Upper lobe of left lung (tissue), 6 donors: ENCODE measurements at regions not wholly inside any gene's neighbourhood (a gene's known extent, or its start where the extent isn't known, plus 50 kb on each side); places are given as distances from the start of the nearest gene placed in this dataset.

Experiments used
- ATAC-seq, 2 donors: fragments of 200-7000 bp; cut with Tn5 transposase; one replicate each; pipeline ENCODE4 v1.9.1; 2022; ENCODE audit warnings: mild to moderate bottlenecking in 2 of 2, moderate library complexity in 2 of 2; ENCODE audit not compliant: low FRiP score in 2 of 2
- DNase-seq, 2 donors: peaks; one replicate each; pipeline ENCODE4 v3.0.0-alpha.2; 2019 to 2020
- H3K27ac ChIP-seq, 4 donors: fragments of 200-600 bp; sonication (generic); one replicate each; pipeline ENCODE4 v1.5.1; 2016 to 2019
- H3K27me3 ChIP-seq, 4 donors: fragments of 200-600 bp; sonication (generic); one replicate each; pipeline ENCODE4 v1.5.1; 2017 to 2019
- H3K36me3 ChIP-seq, 4 donors: fragments of 200-600 bp; sonication (generic); one replicate each; pipeline ENCODE4 v1.5.1; 2016 to 2019
- H3K4me1 ChIP-seq, 4 donors: fragments of 200-600 bp; sonication (generic); one replicate each; pipeline ENCODE4 v1.5.1; 2018 to 2019
- H3K4me3 ChIP-seq, 4 donors: fragments of 200-600 bp; sonication (generic); one replicate each; pipeline ENCODE4 v1.5.1; 2017 to 2019; ENCODE audit warnings: mild to moderate bottlenecking in 2 of 4, moderate library complexity in 1 of 4
- H3K9me3 ChIP-seq, 4 donors: fragments of 200-600 bp; sonication (generic); one replicate each; pipeline ENCODE4 v1.5.1; 2018 to 2019
- CTCF ChIP-seq, 6 experiments: fragments of 450-650 bp in 4 of 6; fragments of 200-600 bp in 2 of 6; sonication (generic) in 2 of 6; IDR thresholded peaks; one replicate each; pipeline ENCODE4 v1.5.1; 2016 to 2019; ENCODE audit warnings: antibody characterized with exemption in 6 of 6
- EP300 ChIP-seq, 4 donors: sonication (generic); formaldehyde crosslinking; IDR thresholded peaks; one replicate each; pipeline ENCODE4 v1.5.1; 2017; ENCODE audit warnings: antibody characterized with exemption in 4 of 4, control low read depth in 2 of 4
- POLR2A ChIP-seq, 4 donors: fragments of 450-650 bp; IDR thresholded peaks; one replicate each; pipeline ENCODE4 v1.5.1; 2016 to 2017; ENCODE audit warnings: antibody characterized with exemption in 4 of 4, mild to moderate bottlenecking in 2 of 4
- POLR2AphosphoS5 ChIP-seq, 2 donors: sonication (generic); formaldehyde crosslinking; IDR thresholded peaks; one replicate each; pipeline ENCODE4 v1.5.1; 2017; ENCODE audit warnings: antibody characterized with exemption in 2 of 2
- WGBS, 2 donors: methylation state at CpG; one replicate each; pipeline ENCODE4 v1.1.5; 2017 to 2018; 5-methylcytosine and 5-hydroxymethylcytosine counted together
- donor health status: DM: no; HTN: no; CAD: no; lungs with moderate emphysema.
- donor health status: DM: no; HTN: yes; CAD: no; lungs with severe emphysema.

- WGBS, 2 donors: 72 to 75% methylated on average over 4 of the region's 4 CpGs
- ATAC-seq: no peak
- Histone ChIP-seq H3K27ac (no peak overlapping the region), H3K4me1 (no peaks in the 10 kb centered on the region), H3K9me3 (no peaks in the 10 kb centered on the region), H3K4me3 (no peak overlapping the region), H3K27me3 (no peaks in the 10 kb centered on the region), H3K36me3 (no peaks in the 10 kb centered on the region)
- TF ChIP-seq EP300 (IDR thresholded peaks at IDR 0.05) (no peak), CTCF (IDR thresholded peaks at IDR 0.05) (no peak), POLR2AphosphoS5 (IDR thresholded peaks at IDR 0.05) (no peak), POLR2A (IDR thresholded peaks at IDR 0.05) (no peak)
- no peak for DNase-seq
Measured at GRCh38 chr13:85976242-85976641, 177.0 kb upstream of the SLITRK6 start.

- no peak for TF ChIP-seq CTCF (IDR thresholded peaks at IDR 0.05)
- no peak for TF ChIP-seq POLR2A (IDR thresholded peaks at IDR 0.05)
- no peak for TF ChIP-seq POLR2AphosphoS5 (IDR thresholded peaks at IDR 0.05)
- TF ChIP-seq EP300 (IDR thresholded peaks at IDR 0.05): no peak
- no peak for DNase-seq
- ATAC-seq: no peak
- Histone ChIP-seq H3K4me3 (no peak overlapping the region), H3K27ac (no peak overlapping the region), H3K27me3 (no peaks in the 10 kb centered on the region), H3K36me3 (no peaks in the 10 kb centered on the region), H3K4me1 (no peaks in the 10 kb centered on the region), H3K9me3 (no peaks in the 10 kb centered on the region)
- WGBS, 2 donors: 73 to 84% methylated on average over 4 of the region's 4 CpGs
Measured at GRCh38 chr13:85974608-85975366, 175.6 kb upstream of the SLITRK6 start.

- H3K27ac ChIP-seq: no peak overlapping the region
- DNase-seq (no peak), ATAC-seq (no peak)
- H3K4me1 ChIP-seq: no peaks in the 10 kb centered on the region
- no peaks in the 10 kb centered on the region for H3K27me3 ChIP-seq
- H3K9me3 ChIP-seq: no peaks in the 10 kb centered on the region
- TF ChIP-seq POLR2AphosphoS5 (IDR thresholded peaks at IDR 0.05) (no peak), POLR2A (IDR thresholded peaks at IDR 0.05) (no peak), EP300 (IDR thresholded peaks at IDR 0.05) (no peak), CTCF (IDR thresholded peaks at IDR 0.05) (no peak)
- no peak overlapping the region for H3K4me3 ChIP-seq
- no peaks in the 10 kb centered on the region for H3K36me3 ChIP-seq
Measured at GRCh38 chr13:85970727-85971126, 171.5 kb upstream of the SLITRK6 start.

- H3K27me3 ChIP-seq: no peaks in the 10 kb centered on the region
- no peaks in the 10 kb centered on the region for H3K36me3 ChIP-seq
- TF ChIP-seq CTCF (IDR thresholded peaks at IDR 0.05): no peak
- TF ChIP-seq POLR2A (IDR thresholded peaks at IDR 0.05): no peak
- TF ChIP-seq EP300 (IDR thresholded peaks at IDR 0.05): no peak
- no peak for TF ChIP-seq POLR2AphosphoS5 (IDR thresholded peaks at IDR 0.05)
Measured at GRCh38 chr13:85969331-85969730, 170.1 kb upstream of the SLITRK6 start.

GRCh38 chr13:85935868-85936467 is 136.7 kb upstream of the SLITRK6 start:
- 88 to 89% methylated on average over 4 of the region's 4 CpGs for WGBS, 2 donors
- no peak for ATAC-seq
- H3K4me1 ChIP-seq: no peaks in the 10 kb centered on the region
- H3K27me3 ChIP-seq: no peaks in the 10 kb centered on the region
- no peak overlapping the region for H3K27ac ChIP-seq
- H3K36me3 ChIP-seq: no peaks in the 10 kb centered on the region
- no peak overlapping the region for H3K4me3 ChIP-seq
- DNase-seq: no peak
- TF ChIP-seq POLR2AphosphoS5 (IDR thresholded peaks at IDR 0.05) (no peak), POLR2A (IDR thresholded peaks at IDR 0.05) (no peak), EP300 (IDR thresholded peaks at IDR 0.05) (no peak)
- H3K9me3 ChIP-seq: peaks cover 0 to 37% (median 13%) of the 10 kb centered on the region in 4 donors

More at GRCh38 chr13:85969331-85969730, 170.1 kb upstream of the SLITRK6 start:
- no peak for ATAC-seq
- H3K4me3 ChIP-seq: no peak overlapping the region
- H3K4me1 ChIP-seq: no peaks in the 10 kb centered on the region
- H3K9me3 ChIP-seq: no peaks in the 10 kb centered on the region
- DNase-seq: no peak
- H3K27ac ChIP-seq: no peak overlapping the region
